Bronchial epithelial cell (primary cell): ENCODE measurements at regions not wholly inside any gene's neighbourhood (a gene's known extent, or its start where the extent isn't known, plus 50 kb on each side); places are given as distances from the start of the nearest gene placed in this dataset.
A peak's percentile ranks its signal among the peaks of the same experiment; 100 is the strongest.

Experiments used
- DNase-seq: peaks from one replicate; pipeline ENCODE4 v3.0.0-alpha.2; 2010; ENCODE audit warnings: low read depth
- FAIRE-seq: peaks from 2 replicates; lab custom pipeline; 2011; peaks lifted over from hg19 to GRCh38; lab: Jason Lieb, UNC
- H3K27me3 ChIP-seq: 2 replicates; pipeline ENCODE4 v1.5.1; 2011; ENCODE audit warnings: low read length; ENCODE audit not compliant: control insufficient read depth, insufficient read depth
- H3K36me3 ChIP-seq: 2 replicates; pipeline ENCODE4 v1.5.1; 2011; ENCODE audit warnings: low read length; ENCODE audit not compliant: control insufficient read depth, insufficient read depth
- H3K4me3 ChIP-seq: 2 replicates; pipeline ENCODE4 v1.5.1; 2011; ENCODE audit warnings: mild to moderate bottlenecking, low read depth, low read length, control low read depth
- CTCF ChIP-seq: IDR thresholded peaks from 2 replicates; pipeline ENCODE4 v1.5.1; 2011; ENCODE audit warnings: mild to moderate bottlenecking, moderate library complexity, low read length, control low read depth, inconsistent platforms; ENCODE audit not compliant: insufficient read depth, severe bottlenecking

- no peak for FAIRE-seq
Measured at GRCh38 chr10:78772986-78773530, 295.7 kb upstream of the ZMIZ1 start.

GRCh38 chr10:78774614-78774998 is 294.2 kb upstream of the ZMIZ1 start:
- Histone ChIP-seq H3K36me3 (no peaks in the 10 kb centered on the region), H3K4me3 (no peak overlapping the region), H3K27me3 (peaks cover 4% of the 10 kb centered on the region)
- no peak for FAIRE-seq
- peak; percentile 28 for DNase-seq
- no peak for TF ChIP-seq CTCF

More at GRCh38 chr10:78772986-78773530, 295.7 kb upstream of the ZMIZ1 start:
- no peak for DNase-seq
- Histone ChIP-seq H3K27me3 (peaks cover 4% of the 10 kb centered on the region), H3K36me3 (no peaks in the 10 kb centered on the region), H3K4me3 (no peak overlapping the region)
- no peak for TF ChIP-seq CTCF

- H3K4me3 ChIP-seq: no peak overlapping the region
- H3K36me3 ChIP-seq: no peaks in the 10 kb centered on the region
- peaks cover 4% of the 10 kb centered on the region for H3K27me3 ChIP-seq
- no peak for TF ChIP-seq CTCF
- no peak for FAIRE-seq
- DNase-seq: peak; percentile 3
Measured at GRCh38 chr10:78774999-78775711, 293.6 kb upstream of the ZMIZ1 start.

- Histone ChIP-seq H3K4me3 (no peak overlapping the region), H3K36me3 (no peaks in the 10 kb centered on the region), H3K27me3 (peaks cover 4% of the 10 kb centered on the region)
- FAIRE-seq: no peak
- DNase-seq: no peak
- no peak for TF ChIP-seq CTCF
Measured at GRCh38 chr10:78775891-78776290, 292.9 kb upstream of the ZMIZ1 start.

GRCh38 chr10:78776756-78777155 is 292.0 kb upstream of the ZMIZ1 start:
- no peak for TF ChIP-seq CTCF

More at GRCh38 chr10:78776756-78777155, 292.0 kb upstream of the ZMIZ1 start:
- peaks cover 4% of the 10 kb centered on the region for H3K27me3 ChIP-seq
- H3K36me3 ChIP-seq: no peaks in the 10 kb centered on the region
- DNase-seq (no peak), FAIRE-seq (no peak)
- no peak overlapping the region for H3K4me3 ChIP-seq
